Endodermal cell (in vitro differentiated cells): ENCODE measurements at regions not wholly inside any gene's neighbourhood (a gene's known extent, or its start where the extent isn't known, plus 50 kb on each side); places are given as distances from the start of the nearest gene placed in this dataset.

ENCODE experiments used
- DNase-seq: peaks from one replicate; pipeline ENCODE4 v3.0.0-alpha.2; 2017
- H3K27ac ChIP-seq: 2 replicates; pipeline ENCODE4 v1.5.1; 2013; ENCODE audit warnings: mild to moderate bottlenecking, low read depth, low read length, moderate library complexity
- H3K27me3 ChIP-seq: 2 replicates; pipeline ENCODE4 v1.6.1; 2013; ENCODE audit warnings: mild to moderate bottlenecking, low read length, moderate library complexity; ENCODE audit not compliant: insufficient read depth, control insufficient read depth, poor library complexity, severe bottlenecking
- H3K36me3 ChIP-seq: 2 replicates; pipeline ENCODE4 v1.7.0; 2013; ENCODE audit warnings: mild to moderate bottlenecking, low read length, moderate library complexity; ENCODE audit not compliant: control insufficient read depth, insufficient read depth
- H3K4me1 ChIP-seq: one replicate; pipeline ENCODE4 v1.7.0; 2013; ENCODE audit warnings: low read length; ENCODE audit not compliant: control insufficient read depth, insufficient read depth
- H3K4me3 ChIP-seq: 2 replicates; pipeline ENCODE4 v1.5.1; 2013; ENCODE audit warnings: mild to moderate bottlenecking, low read length, moderate library complexity
- H3K9ac ChIP-seq: 2 replicates; pipeline ENCODE4 v1.6.1; 2013; ENCODE audit warnings: mild to moderate bottlenecking, low read length, moderate library complexity; ENCODE audit not compliant: poor library complexity, severe bottlenecking; ENCODE audit errors: extremely low read depth
- H3K9me3 ChIP-seq: 2 replicates; pipeline ENCODE4 v1.6.1; 2013; ENCODE audit warnings: mild to moderate bottlenecking, low read length, moderate library complexity; ENCODE audit not compliant: control insufficient read depth
- H3K27ac Mint-ChIP-seq: 2 replicates; pipeline ENCODE4 v1.8.0; 2020; ENCODE audit warnings: mixed read lengths
- H3K27me3 Mint-ChIP-seq: 2 replicates; pipeline ENCODE4 v1.8.0; 2021; ENCODE audit warnings: mild to moderate bottlenecking, mixed read lengths; ENCODE audit not compliant: insufficient read depth
- H3K36me3 Mint-ChIP-seq: 2 replicates; pipeline ENCODE4 v1.8.0; 2020; ENCODE audit warnings: low read depth, mixed read lengths
- H3K4me1 Mint-ChIP-seq: 2 replicates; pipeline ENCODE4 v1.8.0; 2020; ENCODE audit warnings: mixed read lengths
- H3K4me3 Mint-ChIP-seq: 2 replicates; pipeline ENCODE4 v1.8.0; 2020; ENCODE audit warnings: mild to moderate bottlenecking, moderate library complexity, mixed read lengths
- H3K9me3 Mint-ChIP-seq: 2 replicates; pipeline ENCODE4 v1.8.0; 2020; ENCODE audit warnings: mild to moderate bottlenecking, mixed read lengths
- WGBS, 2 experiments: methylation state at CpG; one replicate each; pipeline versions ENCODE4 v1.1.5 to v1.1.7; 2013; ENCODE audit warnings: missing lambda C conversion rate in 2 of 2, mixed read lengths in 1 of 2; ENCODE audit not compliant: insufficient coverage in 1 of 2, insufficient read length in 1 of 2; 5-methylcytosine and 5-hydroxymethylcytosine counted together
- TF ChIP-seq, protein P1 (sequence below): fragments of 200-600 bp; sonication (generic); conservative IDR thresholded peaks from 2 replicates; pipeline ENCODE4 v1.5.0; 2021; ENCODE audit warnings: antibody characterized with exemption, mild to moderate bottlenecking

DNA sequence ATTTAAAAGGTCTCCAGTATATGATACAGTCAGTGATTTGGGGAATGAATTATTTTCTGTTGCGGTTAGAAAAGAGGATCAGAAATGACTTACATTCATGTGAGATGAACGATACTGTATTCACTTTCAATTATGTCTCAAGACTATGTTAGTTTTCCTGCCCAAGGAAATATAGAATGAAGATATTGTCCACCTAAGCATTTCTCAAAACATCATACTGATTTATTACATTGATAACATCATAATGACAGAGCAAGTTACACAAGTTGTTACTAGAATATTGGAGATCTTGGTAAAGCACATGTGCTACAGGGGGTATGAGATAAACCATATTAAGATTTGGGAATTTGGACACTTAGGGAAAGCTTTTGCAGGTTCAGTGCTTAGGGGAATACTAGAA, 67.8 kb upstream of the OR9G4 start:
- Mint-ChIP-seq H3K27ac (no peak overlapping the region), H3K36me3 (no peaks in the 10 kb centered on the region), H3K27me3 (no peaks in the 10 kb centered on the region), H3K9me3 (peaks cover 26% of the 10 kb centered on the region), H3K4me3 (no peak overlapping the region), H3K4me1 (no peaks in the 10 kb centered on the region)
- no peaks in the 10 kb centered on the region for H3K36me3 ChIP-seq
- DNase-seq: no peak
- H3K27me3 ChIP-seq: no peaks in the 10 kb centered on the region
- H3K27ac ChIP-seq: no peak overlapping the region
- TF ChIP-seq, protein P1, sequence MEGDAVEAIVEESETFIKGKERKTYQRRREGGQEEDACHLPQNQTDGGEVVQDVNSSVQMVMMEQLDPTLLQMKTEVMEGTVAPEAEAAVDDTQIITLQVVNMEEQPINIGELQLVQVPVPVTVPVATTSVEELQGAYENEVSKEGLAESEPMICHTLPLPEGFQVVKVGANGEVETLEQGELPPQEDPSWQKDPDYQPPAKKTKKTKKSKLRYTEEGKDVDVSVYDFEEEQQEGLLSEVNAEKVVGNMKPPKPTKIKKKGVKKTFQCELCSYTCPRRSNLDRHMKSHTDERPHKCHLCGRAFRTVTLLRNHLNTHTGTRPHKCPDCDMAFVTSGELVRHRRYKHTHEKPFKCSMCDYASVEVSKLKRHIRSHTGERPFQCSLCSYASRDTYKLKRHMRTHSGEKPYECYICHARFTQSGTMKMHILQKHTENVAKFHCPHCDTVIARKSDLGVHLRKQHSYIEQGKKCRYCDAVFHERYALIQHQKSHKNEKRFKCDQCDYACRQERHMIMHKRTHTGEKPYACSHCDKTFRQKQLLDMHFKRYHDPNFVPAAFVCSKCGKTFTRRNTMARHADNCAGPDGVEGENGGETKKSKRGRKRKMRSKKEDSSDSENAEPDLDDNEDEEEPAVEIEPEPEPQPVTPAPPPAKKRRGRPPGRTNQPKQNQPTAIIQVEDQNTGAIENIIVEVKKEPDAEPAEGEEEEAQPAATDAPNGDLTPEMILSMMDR: no peak
- WGBS, 2 experiments: 100% methylated on average over 2 of the region's 2 CpGs; no CpG with 5 or more reads in 1 of the 2 experiments
- H3K4me1 ChIP-seq: no peaks in the 10 kb centered on the region
- H3K9me3 ChIP-seq: peaks cover 8% of the 10 kb centered on the region
- H3K9ac ChIP-seq: no peak overlapping the region
- no peak overlapping the region for H3K4me3 ChIP-seq

DNA sequence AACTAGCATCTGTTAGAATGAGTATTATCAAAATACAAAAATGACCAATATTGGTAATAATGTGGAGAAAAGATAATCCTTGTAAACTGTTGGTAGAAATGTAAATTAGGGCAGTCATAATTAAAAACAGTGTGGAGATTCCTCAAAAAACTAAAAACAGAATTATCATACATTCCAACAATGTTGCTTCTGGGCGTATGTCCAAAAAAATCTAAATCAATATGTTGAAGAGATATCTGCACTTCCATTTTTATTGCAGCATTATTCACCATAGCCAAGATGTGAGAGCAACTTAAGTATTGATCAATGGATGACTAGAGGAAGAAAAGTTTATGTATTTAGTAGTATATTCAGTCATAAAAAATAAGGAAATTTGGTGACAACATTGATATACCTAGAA, 59.8 kb upstream of the OR9G4 start:
- H3K27ac ChIP-seq: no peak overlapping the region
- no peak for DNase-seq
- no peak overlapping the region for H3K27ac Mint-ChIP-seq
- H3K9me3 ChIP-seq: no peaks in the 10 kb centered on the region
- H3K27me3 ChIP-seq: no peaks in the 10 kb centered on the region
- H3K36me3 Mint-ChIP-seq: no peaks in the 10 kb centered on the region
- no peak overlapping the region for H3K4me3 ChIP-seq
- H3K9ac ChIP-seq: no peak overlapping the region
- no peaks in the 10 kb centered on the region for H3K27me3 Mint-ChIP-seq
- no peak overlapping the region for H3K4me3 Mint-ChIP-seq
- no peaks in the 10 kb centered on the region for H3K4me1 ChIP-seq
- WGBS, 2 experiments: 88 to 94% methylated on average over 1 of the region's 1 CpG
- H3K9me3 Mint-ChIP-seq: peaks cover 4% of the 10 kb centered on the region
- H3K36me3 ChIP-seq: no peaks in the 10 kb centered on the region
- TF ChIP-seq, protein P1: no peak
- no peaks in the 10 kb centered on the region for H3K4me1 Mint-ChIP-seq

DNA sequence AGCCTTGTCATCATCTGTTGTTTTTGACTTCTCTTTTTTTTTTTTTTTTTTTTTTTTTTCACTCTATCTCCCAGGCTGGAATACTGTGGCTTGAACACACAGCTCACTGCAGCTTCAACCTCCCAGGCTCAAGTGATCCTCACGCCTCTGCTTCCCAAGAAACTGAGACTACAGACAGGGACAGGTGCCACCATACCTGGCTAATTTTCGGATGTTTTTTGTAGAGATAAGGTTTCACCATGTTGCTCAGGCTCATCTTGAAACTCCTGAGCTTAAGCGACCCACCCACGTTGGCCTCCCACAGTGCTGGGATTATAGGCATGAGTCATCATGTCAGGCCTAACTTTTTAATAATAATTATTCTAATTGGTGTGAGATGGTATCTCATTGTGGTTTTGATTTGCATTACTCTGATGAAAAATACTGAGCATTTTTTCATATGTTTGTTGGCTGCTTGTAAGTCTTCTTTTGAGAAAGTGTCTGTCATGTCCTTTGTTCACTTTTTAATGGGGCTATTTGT, 51.3 kb upstream of the OR9G4 start:
- Histone ChIP-seq H3K9ac (no peak overlapping the region), H3K27me3 (no peaks in the 10 kb centered on the region), H3K4me3 (no peak overlapping the region), H3K4me1 (no peaks in the 10 kb centered on the region), H3K27ac (no peak overlapping the region), H3K36me3 (no peaks in the 10 kb centered on the region), H3K9me3 (no peaks in the 10 kb centered on the region)
- 70 to 71% methylated on average over 2 to 4 of the region's 4 CpGs for WGBS, 2 experiments
- Mint-ChIP-seq H3K27ac (no peak overlapping the region), H3K9me3 (no peaks in the 10 kb centered on the region), H3K36me3 (no peaks in the 10 kb centered on the region), H3K27me3 (no peaks in the 10 kb centered on the region), H3K4me3 (no peak overlapping the region), H3K4me1 (no peaks in the 10 kb centered on the region)
- no peak for DNase-seq
- TF ChIP-seq, protein P1: no peak
